ENCODE measurements at regions not wholly inside any gene's neighbourhood (a gene's known extent, or its start where the extent isn't known, plus 50 kb on each side); places are given as distances from the start of the nearest gene placed in this dataset.

- DNase-seq, result no peak
These were observed 60.8 kb upstream of the ARRDC3 start for GRCh38 chr5:91443761-91444467.

DNA sequence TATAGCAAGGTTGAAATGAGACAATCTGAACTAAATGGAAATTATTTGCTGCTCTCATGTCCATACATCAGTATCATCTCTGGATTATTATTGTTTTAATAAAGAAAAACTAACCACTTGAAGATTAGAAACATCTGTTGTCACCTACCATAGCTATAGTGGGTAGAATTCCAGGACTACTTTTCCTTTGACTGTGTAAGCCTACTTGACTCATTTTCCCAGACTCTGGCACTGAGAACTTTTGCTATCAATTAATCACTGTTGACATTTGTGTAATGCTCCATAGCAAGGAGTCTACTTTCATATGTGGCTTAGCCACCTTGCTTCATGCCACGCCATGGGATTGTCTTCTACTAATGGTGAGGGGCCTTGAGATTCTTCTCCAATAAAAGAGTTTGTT lies 59.9 kb upstream of the ARRDC3 start:
- Histone ChIP-seq H3K27me3 (ENCODE audit: control insufficient read depth, insufficient read depth, low read length) (no peaks in the 10 kb centered on the region), H3K27ac (ENCODE audit: insufficient read depth, low read length, poor library complexity, severe bottlenecking) (no peak overlapping the region), H3K9me3 (ENCODE audit: control insufficient read depth in 2 of 2, low read length in 2 of 2) (no peaks in the 10 kb centered on the region), H3K4me1 (ENCODE audit: control insufficient read depth, insufficient read depth, low read length, poor library complexity, severe bottlenecking) (no peaks in the 10 kb centered on the region), H3K4me3 (ENCODE audit: low read depth, low read length) (no peak overlapping the region), H3K36me3 (ENCODE audit: control insufficient read depth, insufficient read depth, low read length) (no peaks in the 10 kb centered on the region)
- no peak overlapping the region for H3K27ac Mint-ChIP-seq
- peaks cover 0 to 10% (median 4%) of the 10 kb centered on the region in 4 donors for H3K4me1 Mint-ChIP-seq
- H3K9me3 Mint-ChIP-seq, result peaks cover 0 to 1% (median 0%) of the 10 kb centered on the region in 7 donors
- no peak for DNase-seq
- no peaks in the 10 kb centered on the region for H3K27me3 Mint-ChIP-seq
- no peak overlapping the region for H3K4me3 Mint-ChIP-seq
- peaks cover 5% of the 10 kb centered on the region for H3K36me3 Mint-ChIP-seq
- no peak for ATAC-seq (ENCODE audit: low read depth in 2 of 2)

More at GRCh38 chr5:91443761-91444467, 60.8 kb upstream of the ARRDC3 start:
- H3K4me3 Mint-ChIP-seq, result no peak overlapping the region
- peaks cover 0 to 4% (median 0%) of the 10 kb centered on the region in 7 donors for H3K9me3 Mint-ChIP-seq
- H3K4me3 ChIP-seq (ENCODE audit: low read depth, low read length), result no peak overlapping the region
- peaks cover 11% of the 10 kb centered on the region for H3K36me3 Mint-ChIP-seq
- H3K27me3 Mint-ChIP-seq, result no peaks in the 10 kb centered on the region
- no peaks in the 10 kb centered on the region for H3K9me3 ChIP-seq (ENCODE audit: control insufficient read depth in 2 of 2, low read length in 2 of 2)
- H3K4me1 Mint-ChIP-seq, result peaks cover 0 to 3% (median 0%) of the 10 kb centered on the region in 4 donors
- H3K27ac Mint-ChIP-seq, result no peak overlapping the region
- H3K4me1 ChIP-seq (ENCODE audit: control insufficient read depth, insufficient read depth, low read length, poor library complexity, severe bottlenecking), result no peaks in the 10 kb centered on the region
- H3K27me3 ChIP-seq (ENCODE audit: control insufficient read depth, insufficient read depth, low read length), result no peaks in the 10 kb centered on the region
- H3K27ac ChIP-seq (ENCODE audit: insufficient read depth, low read length, poor library complexity, severe bottlenecking), result no peak overlapping the region
- ATAC-seq (ENCODE audit: low read depth in 2 of 2), result no peak
- H3K36me3 ChIP-seq (ENCODE audit: control insufficient read depth, insufficient read depth, low read length), result no peaks in the 10 kb centered on the region

GRCh38 chr5:91441082-91441481 lies 58.0 kb upstream of the ARRDC3 start:
- Mint-ChIP-seq H3K36me3 (peaks cover 3% of the 10 kb centered on the region), H3K4me3 (no peak overlapping the region), H3K4me1 (peaks cover under 1 to 24% (median 9%) of the 10 kb centered on the region in 4 donors), H3K27ac (no peak overlapping the region), H3K9me3 (peaks cover 0 to 1% (median 0%) of the 10 kb centered on the region in 7 donors), H3K27me3 (no peaks in the 10 kb centered on the region)
- Histone ChIP-seq H3K9me3 (ENCODE audit: control insufficient read depth in 2 of 2, low read length in 2 of 2) (no peaks in the 10 kb centered on the region), H3K27me3 (ENCODE audit: control insufficient read depth, insufficient read depth, low read length) (no peaks in the 10 kb centered on the region), H3K36me3 (ENCODE audit: control insufficient read depth, insufficient read depth, low read length) (no peaks in the 10 kb centered on the region), H3K4me3 (ENCODE audit: low read depth, low read length) (no peak overlapping the region), H3K4me1 (ENCODE audit: control insufficient read depth, insufficient read depth, low read length, poor library complexity, severe bottlenecking) (no peaks in the 10 kb centered on the region), H3K27ac (ENCODE audit: insufficient read depth, low read length, poor library complexity, severe bottlenecking) (no peak overlapping the region)
- DNase-seq (no peak), ATAC-seq (ENCODE audit: low read depth in 2 of 2) (no peak)

- Mint-ChIP-seq H3K9me3 (peaks cover 0 to under 1% (median 0%) of the 10 kb centered on the region in 7 donors), H3K4me1 (peaks cover 23 to 45% (median 28%) of the 10 kb centered on the region in 4 donors), H3K27ac (peak overlapping the region in 1 of 3 donors; percentile 21), H3K4me3 (no peak overlapping the region), H3K27me3 (no peaks in the 10 kb centered on the region), H3K36me3 (peaks cover 3% of the 10 kb centered on the region)
- Histone ChIP-seq H3K27ac (ENCODE audit: insufficient read depth, low read length, poor library complexity, severe bottlenecking) (no peak overlapping the region), H3K36me3 (ENCODE audit: control insufficient read depth, insufficient read depth, low read length) (no peaks in the 10 kb centered on the region), H3K9me3 (ENCODE audit: control insufficient read depth in 2 of 2, low read length in 2 of 2) (no peaks in the 10 kb centered on the region), H3K27me3 (ENCODE audit: control insufficient read depth, insufficient read depth, low read length) (no peaks in the 10 kb centered on the region), H3K4me3 (ENCODE audit: low read depth, low read length) (no peak overlapping the region), H3K4me1 (ENCODE audit: control insufficient read depth, insufficient read depth, low read length, poor library complexity, severe bottlenecking) (peaks cover 17% of the 10 kb centered on the region)
- DNase-seq (peak in 1 of 3 donors; percentile 12), ATAC-seq (ENCODE audit: low read depth in 2 of 2) (no peak)
These were observed 55.8 kb upstream of the ARRDC3 start for GRCh38 chr5:91438871-91439270.

GRCh38 chr5:91436241-91436640 lies 53.1 kb upstream of the ARRDC3 start:
- Histone ChIP-seq H3K27me3 (ENCODE audit: control insufficient read depth, insufficient read depth, low read length) (no peaks in the 10 kb centered on the region), H3K27ac (ENCODE audit: insufficient read depth, low read length, poor library complexity, severe bottlenecking) (no peak overlapping the region), H3K9me3 (ENCODE audit: control insufficient read depth in 2 of 2, low read length in 2 of 2) (no peaks in the 10 kb centered on the region), H3K36me3 (ENCODE audit: control insufficient read depth, insufficient read depth, low read length) (no peaks in the 10 kb centered on the region), H3K4me3 (ENCODE audit: low read depth, low read length) (no peak overlapping the region), H3K4me1 (ENCODE audit: control insufficient read depth, insufficient read depth, low read length, poor library complexity, severe bottlenecking) (peaks cover 29% of the 10 kb centered on the region)
- Mint-ChIP-seq H3K4me3 (no peak overlapping the region), H3K4me1 (peaks cover 27 to 50% (median 31%) of the 10 kb centered on the region in 4 donors), H3K36me3 (no peaks in the 10 kb centered on the region), H3K9me3 (peaks cover 0 to 2% (median 0%) of the 10 kb centered on the region in 7 donors), H3K27ac (peak overlapping the region in 1 of 3 donors; percentile 33), H3K27me3 (no peaks in the 10 kb centered on the region)
- DNase-seq, result no peak
- ATAC-seq (ENCODE audit: low read depth in 2 of 2), result no peak

DNA sequence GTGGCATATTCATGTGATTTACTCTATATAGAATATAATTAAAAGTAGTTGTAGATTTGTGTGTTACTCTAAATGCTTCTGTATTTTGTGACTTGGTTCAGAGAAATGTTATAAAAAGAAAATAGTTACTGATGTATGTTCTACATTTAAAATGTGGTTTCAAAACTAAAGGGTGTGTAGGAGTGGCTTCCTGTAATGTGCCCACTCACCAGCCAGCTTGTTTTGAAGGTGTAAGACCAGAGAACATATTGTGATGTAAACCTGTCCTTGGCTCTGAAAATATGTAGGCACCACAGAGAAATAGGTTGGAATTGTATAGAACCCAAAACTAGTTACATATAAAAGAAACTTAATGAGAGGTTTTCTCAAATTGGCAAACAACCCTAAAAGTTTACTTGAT lies 51.2 kb upstream of the ARRDC3 start:
- no peaks in the 10 kb centered on the region for H3K27me3 Mint-ChIP-seq
- peaks cover under 1 to 6% of the 10 kb centered on the region in 2 experiments for H3K9me3 ChIP-seq (ENCODE audit: control insufficient read depth in 2 of 2, low read length in 2 of 2)
- H3K27ac Mint-ChIP-seq, result peak overlapping the region; percentile 93 to 95 (median 93)
- peak; percentile 84 to 85 for ATAC-seq (ENCODE audit: low read depth in 2 of 2)
- peaks cover 30 to 48% (median 34%) of the 10 kb centered on the region in 4 donors for H3K4me1 Mint-ChIP-seq
- H3K9me3 Mint-ChIP-seq, result peaks cover 0 to 6% (median under 1%) of the 10 kb centered on the region in 7 donors
- no peaks in the 10 kb centered on the region for H3K36me3 ChIP-seq (ENCODE audit: control insufficient read depth, insufficient read depth, low read length)
- peaks cover under 1% of the 10 kb centered on the region for H3K36me3 Mint-ChIP-seq
- peak overlapping the region; percentile 64 to 75 (median 70) for H3K4me3 Mint-ChIP-seq
- H3K4me1 ChIP-seq (ENCODE audit: control insufficient read depth, insufficient read depth, low read length, poor library complexity, severe bottlenecking), result peaks cover 29% of the 10 kb centered on the region
- no peaks in the 10 kb centered on the region for H3K27me3 ChIP-seq (ENCODE audit: control insufficient read depth, insufficient read depth, low read length)
- DNase-seq, result peak in 2 of 3 donors; percentile 25 to 85
- H3K4me3 ChIP-seq (ENCODE audit: low read depth, low read length), result peak overlapping the region; percentile 69
- H3K27ac ChIP-seq (ENCODE audit: insufficient read depth, low read length, poor library complexity, severe bottlenecking), result peak overlapping the region; percentile 64

GRCh38 chr5:91433861-91434260 lies 50.7 kb upstream of the ARRDC3 start:
- Mint-ChIP-seq H3K27ac (peak overlapping the region; percentile 93 to 95 (median 93)), H3K9me3 (peaks cover 0 to 6% (median 5%) of the 10 kb centered on the region in 7 donors), H3K4me1 (peaks cover 30 to 50% (median 36%) of the 10 kb centered on the region in 4 donors), H3K36me3 (peaks cover 5% of the 10 kb centered on the region), H3K27me3 (no peaks in the 10 kb centered on the region), H3K4me3 (peak overlapping the region; percentile 64 to 75 (median 70))
- Histone ChIP-seq H3K9me3 (ENCODE audit: control insufficient read depth in 2 of 2, low read length in 2 of 2) (peaks cover 6 to 10% of the 10 kb centered on the region in 2 experiments), H3K36me3 (ENCODE audit: control insufficient read depth, insufficient read depth, low read length) (no peaks in the 10 kb centered on the region), H3K27ac (ENCODE audit: insufficient read depth, low read length, poor library complexity, severe bottlenecking) (peak overlapping the region; percentile 64), H3K4me3 (ENCODE audit: low read depth, low read length) (peak overlapping the region; percentile 69), H3K27me3 (ENCODE audit: control insufficient read depth, insufficient read depth, low read length) (no peaks in the 10 kb centered on the region), H3K4me1 (ENCODE audit: control insufficient read depth, insufficient read depth, low read length, poor library complexity, severe bottlenecking) (peaks cover 29% of the 10 kb centered on the region)
- ATAC-seq (ENCODE audit: low read depth in 2 of 2) (no peak), DNase-seq (peak in 1 of 3 donors; percentile 22)

Data from CD4-positive, CD25-positive, alpha-beta regulatory T cell (primary cell).